B cell (primary cell): ENCODE measurements at regions not wholly inside any gene's neighbourhood (a gene's known extent, or its start where the extent isn't known, plus 50 kb on each side); places are given as distances from the start of the nearest gene placed in this dataset.

ENCODE experiments used
- ATAC-seq: fragments of 200-7000 bp; cut with Tn5 transposase; one replicate; pipeline ENCODE4 v1.10.0; 2021; ENCODE audit warnings: low read depth, mild to moderate bottlenecking, moderate number of reproducible peaks, moderate library complexity
- CTCF ChIA-PET: fragments of 350-600 bp; sonication (Branson Sonifier 250); formaldehyde crosslinking; loops from one replicate; lab custom pipeline; 2021; ENCODE audit warnings: antibody characterized with exemption, inconsistent platforms; lab: Charles Lee
- POLR2A ChIA-PET: fragments of 350-600 bp; sonication (Branson Sonifier 250); formaldehyde crosslinking; loops from one replicate; lab custom pipeline; 2021; ENCODE audit warnings: antibody characterized with exemption; lab: Charles Lee
- DNase-seq: peaks from one replicate; pipeline ENCODE4 v3.0.0; 2013
- H2AFZ ChIP-seq: 2 replicates; pipeline ENCODE4 v1.6.1; 2012; ENCODE audit warnings: mild to moderate bottlenecking, low read depth, low read length; ENCODE audit not compliant: insufficient read depth, poor library complexity, severe bottlenecking
- H3K27ac ChIP-seq, 2 donors: 1 replicate in 1 of 2; 2 replicates in 1 of 2; pipeline ENCODE4 v1.5.1; 2012 to 2013; ENCODE audit warnings: low read length in 2 of 2, mild to moderate bottlenecking in 2 of 2, moderate library complexity in 1 of 2
- H3K27me3 ChIP-seq, 4 experiments: fragments of 200-600 bp in 1 of 4; sonication (generic) in 1 of 4; replicated peaks in 1 of 4; 1 replicate in 2 of 4; 2 replicates in 2 of 4; pipeline versions ENCODE4 v1.6.1 to v1.7.0; 2013 to 2016; ENCODE audit warnings: low read length in 3 of 4, mild to moderate bottlenecking in 2 of 4, mixed read lengths in 1 of 4, moderate library complexity in 1 of 4; ENCODE audit not compliant: insufficient read depth in 4 of 4, control insufficient read depth in 3 of 4; ENCODE audit errors: control extremely low read depth in 1 of 4
- H3K36me3 ChIP-seq, 2 experiments: replicated peaks in 1 of 2; 1 replicate in 1 of 2; 2 replicates in 1 of 2; pipeline versions ENCODE4 v1.6.1 to v1.7.1; 2013; ENCODE audit warnings: low read length in 1 of 2; ENCODE audit not compliant: insufficient read depth in 2 of 2, control insufficient read depth in 1 of 2; ENCODE audit errors: control extremely low read depth in 1 of 2, extremely low read depth in 1 of 2
- H3K4me1 ChIP-seq, 2 donors: fragments of 200-600 bp in 1 of 2; sonication (generic) in 1 of 2; 1 replicate in 1 of 2; 2 replicates in 1 of 2; pipeline versions ENCODE4 v1.5.1 to v1.6.1; 2013 to 2017; ENCODE audit warnings: low read length in 2 of 2; ENCODE audit not compliant: control insufficient read depth in 2 of 2, insufficient read depth in 2 of 2
- H3K4me2 ChIP-seq: replicated peaks from 2 replicates; pipeline ENCODE3; 2012; ENCODE audit warnings: mild to moderate bottlenecking, low read depth, low read length; ENCODE audit not compliant: poor library complexity, severe bottlenecking
- H3K4me3 ChIP-seq, 5 experiments: fragments of 200-600 bp in 1 of 5; sonication (generic) in 1 of 5; 1 replicate in 3 of 5; 2 replicates in 2 of 5; pipeline versions ENCODE4 v1.5.1 to v1.7.0; 2011 to 2016; ENCODE audit warnings: low read length in 4 of 5, mild to moderate bottlenecking in 4 of 5, low read depth in 2 of 5, control low read depth in 1 of 5, moderate library complexity in 1 of 5; ENCODE audit not compliant: insufficient read depth in 1 of 5; ENCODE audit errors: control extremely low read depth in 1 of 5, extremely low read depth in 1 of 5
- H3K79me2 ChIP-seq: fragments of 200-600 bp; sonication (generic); one replicate; pipeline ENCODE4 v1.6.0; 2016; ENCODE audit warnings: low read length; ENCODE audit not compliant: control insufficient read depth, insufficient read depth
- H3K9ac ChIP-seq: fragments of 200-600 bp; sonication (generic); 2 replicates; pipeline ENCODE4 v1.6.1; 2017; ENCODE audit warnings: mild to moderate bottlenecking, low read length, moderate library complexity
- H3K9me3 ChIP-seq, 3 donors: one replicate each; pipeline versions ENCODE4 v1.6.1 to v1.7.1; 2013; ENCODE audit warnings: low read length in 2 of 3; ENCODE audit not compliant: control insufficient read depth in 2 of 3, insufficient read depth in 1 of 3; ENCODE audit errors: control extremely low read depth in 1 of 3
- H4K20me1 ChIP-seq: 2 replicates; pipeline ENCODE4 v1.6.0; 2012; ENCODE audit warnings: mild to moderate bottlenecking, low read length; ENCODE audit not compliant: insufficient read depth, control insufficient read depth, poor library complexity, severe bottlenecking
- H3K27ac Mint-ChIP-seq: one replicate; pipeline ENCODE4 v1.8.0; 2021; ENCODE audit warnings: mixed read lengths
- H3K27me3 Mint-ChIP-seq: one replicate; pipeline ENCODE4 v1.8.0; 2021; ENCODE audit warnings: mixed read lengths
- H3K4me1 Mint-ChIP-seq: one replicate; pipeline ENCODE4 v1.8.0; 2021; ENCODE audit warnings: mixed read lengths
- H3K4me3 Mint-ChIP-seq: one replicate; pipeline ENCODE4 v1.8.0; 2021; ENCODE audit warnings: mixed read lengths
- H3K9me3 Mint-ChIP-seq: one replicate; pipeline ENCODE4 v1.8.0; 2022; ENCODE audit warnings: mixed read lengths; ENCODE audit not compliant: insufficient read depth
- EZH2 ChIP-seq: IDR thresholded peaks from 2 replicates; pipeline ENCODE4 v1.6.1; 2012; ENCODE audit warnings: borderline replicate concordance, low read depth, mild to moderate bottlenecking, moderate library complexity, low read length; ENCODE audit not compliant: insufficient read depth, poor library complexity, severe bottlenecking
- WGBS: methylation state at CpG from one replicate; pipeline ENCODE4 v1.1.5; 2013; ENCODE audit warnings: missing lambda C conversion rate; ENCODE audit not compliant: insufficient coverage; 5-methylcytosine and 5-hydroxymethylcytosine counted together
- intact Hi-C: fragments of 100-400 bp; cut with micrococcal nuclease; formaldehyde crosslinking; loops from one replicate; pipeline ENCODE4 v1.10.0; 2022
- TF ChIP-seq, protein P1 (sequence below): fragments of 200-600 bp; IDR thresholded peaks from one replicate; pipeline ENCODE4 v1.8.0; 2022; ENCODE audit warnings: antibody characterized with exemption, mild to moderate bottlenecking

DNA sequence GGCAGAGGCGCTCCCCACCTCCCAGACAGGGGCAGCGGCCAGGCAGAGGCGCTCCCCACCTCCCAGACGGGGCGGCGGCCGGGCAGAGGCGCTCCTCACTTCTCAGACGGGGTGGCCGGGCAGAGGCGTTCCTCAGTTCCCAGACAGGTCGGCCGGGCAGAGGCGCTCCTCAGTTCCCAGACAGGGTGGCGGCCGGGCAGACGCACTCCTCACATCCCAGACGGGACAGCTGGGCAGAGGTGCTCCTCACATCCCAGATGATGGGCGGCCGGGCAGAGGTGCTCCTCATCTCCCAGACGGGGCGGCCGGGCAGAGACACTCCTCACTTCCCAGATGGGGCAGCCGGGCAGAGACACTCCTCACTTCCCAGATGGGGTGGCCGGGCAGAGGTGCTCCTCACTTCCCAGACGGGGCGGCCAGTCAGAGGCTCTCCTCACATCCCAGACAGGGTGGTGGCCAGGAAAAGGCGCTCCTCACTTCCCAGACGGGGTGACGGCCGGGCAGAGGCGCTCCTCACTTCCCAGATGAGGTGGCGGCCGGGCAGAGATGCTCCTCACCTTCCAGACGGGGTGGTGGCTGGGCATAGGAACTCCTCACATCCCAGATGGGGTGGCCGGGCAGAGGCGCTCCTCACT is 75.1 kb downstream of the CARTPT start:
- no peak overlapping the region for H3K4me3 Mint-ChIP-seq
- 97% methylated on average over 35 of the region's 37 CpGs for WGBS
- no peak overlapping the region for H3K27ac ChIP-seq
- intact Hi-C loops = no loop called here
- no peak overlapping the region for H3K4me2 ChIP-seq
- no peaks in the 10 kb centered on the region for H3K4me1 ChIP-seq
- H3K9me3 Mint-ChIP-seq = peaks cover 4% of the 10 kb centered on the region
- no peak for TF ChIP-seq EZH2
- TF ChIP-seq, protein P1, sequence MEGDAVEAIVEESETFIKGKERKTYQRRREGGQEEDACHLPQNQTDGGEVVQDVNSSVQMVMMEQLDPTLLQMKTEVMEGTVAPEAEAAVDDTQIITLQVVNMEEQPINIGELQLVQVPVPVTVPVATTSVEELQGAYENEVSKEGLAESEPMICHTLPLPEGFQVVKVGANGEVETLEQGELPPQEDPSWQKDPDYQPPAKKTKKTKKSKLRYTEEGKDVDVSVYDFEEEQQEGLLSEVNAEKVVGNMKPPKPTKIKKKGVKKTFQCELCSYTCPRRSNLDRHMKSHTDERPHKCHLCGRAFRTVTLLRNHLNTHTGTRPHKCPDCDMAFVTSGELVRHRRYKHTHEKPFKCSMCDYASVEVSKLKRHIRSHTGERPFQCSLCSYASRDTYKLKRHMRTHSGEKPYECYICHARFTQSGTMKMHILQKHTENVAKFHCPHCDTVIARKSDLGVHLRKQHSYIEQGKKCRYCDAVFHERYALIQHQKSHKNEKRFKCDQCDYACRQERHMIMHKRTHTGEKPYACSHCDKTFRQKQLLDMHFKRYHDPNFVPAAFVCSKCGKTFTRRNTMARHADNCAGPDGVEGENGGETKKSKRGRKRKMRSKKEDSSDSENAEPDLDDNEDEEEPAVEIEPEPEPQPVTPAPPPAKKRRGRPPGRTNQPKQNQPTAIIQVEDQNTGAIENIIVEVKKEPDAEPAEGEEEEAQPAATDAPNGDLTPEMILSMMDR = no peak
- no peak for ATAC-seq
- H3K4me1 Mint-ChIP-seq = no peaks in the 10 kb centered on the region
- no peak overlapping the region for H3K4me3 ChIP-seq
- peaks cover 8% of the 10 kb centered on the region for H3K27me3 Mint-ChIP-seq
- no peak overlapping the region for H2AFZ ChIP-seq
- H3K79me2 ChIP-seq = no peaks in the 10 kb centered on the region
- no peak overlapping the region for H3K9ac ChIP-seq
- DNase-seq = no peak
- H3K27ac Mint-ChIP-seq = no peak overlapping the region
- H3K9me3 ChIP-seq = peaks cover 0 to 22% (median 0%) of the 10 kb centered on the region in 3 donors
- no peaks in the 10 kb centered on the region for H4K20me1 ChIP-seq
- POLR2A ChIA-PET = no interaction called here
- peaks cover 0 to 3% (median 0%) of the 10 kb centered on the region in 4 experiments for H3K27me3 ChIP-seq
- no peaks in the 10 kb centered on the region for H3K36me3 ChIP-seq
- CTCF ChIA-PET = no interaction called here

DNA sequence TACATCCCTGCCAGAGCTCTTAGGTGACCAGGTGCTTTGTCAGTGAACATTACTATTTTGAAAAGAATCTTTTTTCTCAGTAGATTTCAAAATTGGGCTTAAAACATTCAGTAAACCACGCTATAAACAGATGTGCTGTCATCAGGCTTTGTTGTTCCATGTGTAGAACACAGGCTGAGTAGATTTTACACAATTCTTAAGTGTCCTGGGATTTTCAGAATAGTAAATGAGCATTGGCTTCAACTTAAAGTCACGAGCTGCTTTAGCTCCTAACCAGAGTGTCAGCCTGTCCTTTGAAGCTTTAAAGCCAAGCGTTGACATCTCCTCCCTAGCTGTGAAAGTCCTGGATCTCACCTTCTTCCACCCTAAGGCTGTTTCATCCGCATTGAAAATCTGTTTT is 83.6 kb downstream of the CARTPT start:
- Mint-ChIP-seq H3K4me3 (no peak overlapping the region), H3K9me3 (no peaks in the 10 kb centered on the region), H3K4me1 (no peaks in the 10 kb centered on the region), H3K27ac (no peak overlapping the region), H3K27me3 (peaks cover 31% of the 10 kb centered on the region)
- Histone ChIP-seq H4K20me1 (no peaks in the 10 kb centered on the region), H3K9me3 (no peaks in the 10 kb centered on the region), H3K27me3 (peaks cover 0 to 9% (median 0%) of the 10 kb centered on the region in 4 experiments), H3K79me2 (no peaks in the 10 kb centered on the region), H3K27ac (no peak overlapping the region), H3K36me3 (no peaks in the 10 kb centered on the region), H2AFZ (no peak overlapping the region), H3K4me1 (no peaks in the 10 kb centered on the region), H3K4me2 (no peak overlapping the region), H3K4me3 (no peak overlapping the region), H3K9ac (no peak overlapping the region)
- ChIA-PET CTCF (no interaction called here), POLR2A (no interaction called here)
- intact Hi-C loops = no loop called here
- ATAC-seq = no peak
- DNase-seq = no peak
- TF ChIP-seq, protein P1 = no peak
- TF ChIP-seq EZH2 = no peak
- WGBS = 59% methylated on average over 3 of the region's 4 CpGs
